ENCODE measurements at regions not wholly inside any gene's neighbourhood (a gene's known extent, or its start where the extent isn't known, plus 50 kb on each side); places are given as distances from the start of the nearest gene placed in this dataset.

DNA sequence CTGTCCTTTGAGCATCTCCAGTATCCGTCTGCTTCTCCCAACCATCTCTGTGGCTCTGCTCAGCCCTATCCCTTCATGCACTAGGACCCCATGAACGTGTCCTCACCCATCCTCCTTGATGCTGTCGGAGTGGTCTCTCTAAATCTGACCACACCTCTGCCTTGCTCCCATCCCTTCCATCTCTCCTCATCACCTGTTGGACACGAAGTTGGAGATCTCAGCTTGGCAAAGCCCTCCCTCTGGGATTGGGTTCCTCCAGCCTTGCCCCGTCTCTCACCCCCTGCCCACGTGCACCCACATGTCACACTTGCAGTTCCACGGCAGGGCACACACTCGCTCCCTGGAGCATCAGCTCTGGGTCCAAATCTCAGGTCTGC, 135.7 kb downstream of the ACTL8 start:
- no peak for TF ChIP-seq CTCF (conservative IDR thresholded peaks at IDR 0.05 in 1 of 2, IDR thresholded peaks at IDR 0.05 in 1 of 2; ENCODE audit: extremely low read depth in 1 of 2, insufficient read depth in 1 of 2, low read depth in 1 of 2, low read length in 2 of 2)
- no peak for TF ChIP-seq EZH2 (IDR thresholded peaks at IDR 0.05; ENCODE audit: borderline replicate concordance, low read length)
